ENCODE measurements at regions not wholly inside any gene's neighbourhood (a gene's known extent, or its start where the extent isn't known, plus 50 kb on each side); places are given as distances from the start of the nearest gene placed in this dataset.

- ATAC-seq (no peak), DNase-seq (no peak)
- H3K27ac ChIP-seq: no peak overlapping the region
- no peaks in the 10 kb centered on the region for H3K27me3 ChIP-seq
- intact Hi-C loops (cut with DNase I): no loop called here
- no peak overlapping the region for H3K4me3 ChIP-seq
- WGBS (ENCODE audit: insufficient coverage, low coverage, low lambda C conversion rate, missing lambda C conversion rate): 64% methylated on average over 2 of the region's 2 CpGs
- no peaks in the 10 kb centered on the region for H3K4me1 ChIP-seq
- no peaks in the 10 kb centered on the region for H3K9me3 ChIP-seq
- H3K36me3 ChIP-seq: no peaks in the 10 kb centered on the region
- TF ChIP-seq POLR2A (IDR thresholded peaks at IDR 0.05): no peak
- no peak for TF ChIP-seq CTCF (IDR thresholded peaks at IDR 0.05)
These were observed 536.0 kb upstream of the WWC1 start for GRCh38 chr5:167755420-167755819.

- intact Hi-C loops (cut with DNase I): no loop called here
- no peaks in the 10 kb centered on the region for H3K27me3 ChIP-seq
- no peaks in the 10 kb centered on the region for H3K9me3 ChIP-seq
- DNase-seq (no peak), ATAC-seq (no peak)
- no peak for TF ChIP-seq POLR2A (IDR thresholded peaks at IDR 0.05)
- TF ChIP-seq CTCF (IDR thresholded peaks at IDR 0.05): no peak
- WGBS (ENCODE audit: insufficient coverage, low coverage, low lambda C conversion rate, missing lambda C conversion rate): 77% methylated on average over 2 of the region's 2 CpGs
- no peaks in the 10 kb centered on the region for H3K4me1 ChIP-seq
- no peaks in the 10 kb centered on the region for H3K36me3 ChIP-seq
- H3K4me3 ChIP-seq: no peak overlapping the region
- H3K27ac ChIP-seq: no peak overlapping the region
These were observed 532.2 kb upstream of the WWC1 start for GRCh38 chr5:167759057-167759821.

GRCh38 chr5:167763772-167764171, 527.7 kb upstream of the WWC1 start:
- DNase-seq (no peak), ATAC-seq (no peak)
- 63% methylated on average over 4 of the region's 4 CpGs for WGBS (ENCODE audit: insufficient coverage, low coverage, low lambda C conversion rate, missing lambda C conversion rate)
- no peaks in the 10 kb centered on the region for H3K36me3 ChIP-seq
- no peaks in the 10 kb centered on the region for H3K27me3 ChIP-seq
- TF ChIP-seq CTCF (IDR thresholded peaks at IDR 0.05): no peak
- intact Hi-C loops (cut with DNase I): no loop called here
- no peak overlapping the region for H3K4me3 ChIP-seq
- H3K4me1 ChIP-seq: no peaks in the 10 kb centered on the region
- H3K27ac ChIP-seq: no peak overlapping the region
- no peaks in the 10 kb centered on the region for H3K9me3 ChIP-seq

- no peak for DNase-seq
- intact Hi-C loops (cut with DNase I): no loop called here
- H3K4me3 ChIP-seq: no peak overlapping the region
- WGBS (ENCODE audit: insufficient coverage, low coverage, low lambda C conversion rate, missing lambda C conversion rate): 62% methylated on average over 4 of the region's 6 CpGs
- H3K4me1 ChIP-seq: no peaks in the 10 kb centered on the region
- H3K36me3 ChIP-seq: no peaks in the 10 kb centered on the region
- H3K9me3 ChIP-seq: no peaks in the 10 kb centered on the region
- no peak for TF ChIP-seq POLR2A (IDR thresholded peaks at IDR 0.05)
- TF ChIP-seq CTCF (IDR thresholded peaks at IDR 0.05): no peak
- no peaks in the 10 kb centered on the region for H3K27me3 ChIP-seq
- no peak overlapping the region for H3K27ac ChIP-seq
- no peak for ATAC-seq
These were observed 526.7 kb upstream of the WWC1 start for GRCh38 chr5:167764641-167765289.
